Heart left ventricle (tissue), 16 donors: ENCODE measurements at regions not wholly inside any gene's neighbourhood (a gene's known extent, or its start where the extent isn't known, plus 50 kb on each side); places are given as distances from the start of the nearest gene placed in this dataset.
"Not testable (repeated sequence)": the region's sequence is repeated elsewhere in the genome, so short reads cannot be mapped to it uniquely, and the experiment has no call there.

Experiments
- ATAC-seq, 4 donors: fragments of 200-7000 bp; cut with Tn5 transposase; one replicate each; pipeline ENCODE4 v1.9.1; 2020 to 2022; ENCODE audit warnings: moderate library complexity in 4 of 4, mild to moderate bottlenecking in 3 of 4, moderate number of reproducible peaks in 1 of 4
- DNase-seq, 5 donors: peaks; one replicate each; pipeline ENCODE4 v3.0.0-alpha.2; 2020
- H3K27ac ChIP-seq, 12 donors: fragments of 200-600 bp; sonication (generic) in 4 of 12; one replicate each; pipeline versions ENCODE4 v1.5.0 to v1.8.0; 2016 to 2022; ENCODE audit warnings: mild to moderate bottlenecking in 2 of 12
- H3K27me3 ChIP-seq, 9 donors: fragments of 200-600 bp; sonication (generic) in 2 of 9; one replicate each; pipeline versions ENCODE4 v1.5.1 to v1.8.0; 2016 to 2022; ENCODE audit warnings: mild to moderate bottlenecking in 3 of 9
- H3K36me3 ChIP-seq, 9 donors: fragments of 200-600 bp; sonication (generic) in 2 of 9; one replicate each; pipeline versions ENCODE4 v1.5.0 to v1.8.0; 2018 to 2022; ENCODE audit warnings: mild to moderate bottlenecking in 2 of 9
- H3K4me1 ChIP-seq, 12 donors: fragments of 200-600 bp; sonication (generic) in 4 of 12; one replicate each; pipeline versions ENCODE4 v1.5.0 to v1.8.0; 2016 to 2022; ENCODE audit warnings: mild to moderate bottlenecking in 3 of 12
- H3K4me3 ChIP-seq, 12 donors: fragments of 200-600 bp; sonication (generic) in 4 of 12; one replicate each; pipeline versions ENCODE4 v1.5.0 to v1.8.0; 2017 to 2022; ENCODE audit warnings: mild to moderate bottlenecking in 9 of 12, moderate library complexity in 4 of 12
- H3K9me3 ChIP-seq, 12 donors: fragments of 200-600 bp; sonication (generic) in 4 of 12; one replicate each; pipeline versions ENCODE4 v1.5.0 to v1.8.0; 2016 to 2022; ENCODE audit warnings: mild to moderate bottlenecking in 1 of 12
- CTCF ChIP-seq, 12 donors: fragments of 200-600 bp; sonication (generic) in 4 of 12; IDR thresholded peaks; one replicate each; pipeline versions ENCODE4 v1.5.0 to v1.8.0; 2018 to 2022; ENCODE audit warnings: antibody characterized with exemption in 12 of 12, mild to moderate bottlenecking in 5 of 12
- POLR2A ChIP-seq, 2 donors: fragments of 450-650 bp; IDR thresholded peaks; one replicate each; pipeline ENCODE4 v1.6.1; 2017; ENCODE audit warnings: antibody characterized with exemption in 2 of 2, mild to moderate bottlenecking in 2 of 2, moderate library complexity in 2 of 2
- WGBS, 4 donors: extraction: QIAGEN DNeasy Blood & Tissue Kit in 2 of 4; methylation state at CpG; one replicate each; pipeline versions ENCODE4 v1.1.5 to v1.1.7; 2013 to 2018; 5-methylcytosine and 5-hydroxymethylcytosine counted together
- intact Hi-C, 10 donors: fragments of 100-400 bp; cut with DNase I; formaldehyde crosslinking; loops; one replicate each; pipeline versions ENCODE4 v1.11.1 to v1.14.2; 2022
- donor health status: ischemic (EF 13 %, LVEDD 7.1; RV severe dilation, severe dysfunction).
- donor health status: healthy with polysubstance abuse.
- donor health status: DM: no; HTN: yes; CAD: no.
- donor health status: DM: no; HTN: no; CAD: no.
- donor health status: ischemic (EF 25% LVEDD 6.9; RV normal size, moderate dysfunction).
- donor health status: ischemic (EF 25% LVEDD 5.7; RV mildly dilated, moderate dysfunction).
- donor health status: healthy.
- donor health status: DM: yes; HTN: yes; CAD: no.
- donor health status: ischemic (EF 35%, LVEDD 5.7; RV mildly dilated, moderate dysfunction).
- donor health status: nonischemic (EF 11% LVEDD 7.7; RV severe dilation, severe dysfunction).
- donor health status: DM: yes; HTN: yes; CAD: no.
- donor health status: PGD.
- donor health status: ischemic (EF 29% LVEDD 5.4; RV normal size, mild dysfunction).
- donor health status: nonischemic (EF 23%, LVEDD 6.1; RV moderate dilation, normal function).

GRCh38 chr9:61666849-61667371 is 477.1 kb downstream of the SPATA31A7 start:
- Histone ChIP-seq H3K27me3 (no peaks in the 10 kb centered on the region), H3K9me3 (no peaks in the 10 kb centered on the region), H3K4me1 (no peaks in the 10 kb centered on the region), H3K27ac (no peak overlapping the region), H3K36me3 (no peaks in the 10 kb centered on the region), H3K4me3 (no peak overlapping the region)
- ATAC-seq (no peak), DNase-seq (peak in 1 of 5 donors; percentile 5)
- intact Hi-C loops, result no loop called here
- TF ChIP-seq CTCF (IDR thresholded peaks at IDR 0.05) (no peak), POLR2A (IDR thresholded peaks at IDR 0.05) (no peak)
- 79 to 81% (median 81%) methylated on average over 26 of the region's 26 CpGs for WGBS, 4 donors

- intact Hi-C loops, result no loop called here
- no peak overlapping the region for H3K27ac ChIP-seq
- no peaks in the 10 kb centered on the region for H3K27me3 ChIP-seq
- WGBS, 4 donors, result 83 to 87% (median 86%) methylated on average over 25 to 37 of the region's 37 CpGs
- TF ChIP-seq POLR2A (IDR thresholded peaks at IDR 0.05), result no peak
- TF ChIP-seq CTCF (IDR thresholded peaks at IDR 0.05), result no peak
- H3K4me1 ChIP-seq, result no peaks in the 10 kb centered on the region
- DNase-seq, result peak in 1 of 5 donors; percentile 9
- no peaks in the 10 kb centered on the region for H3K36me3 ChIP-seq
- no peaks in the 10 kb centered on the region for H3K9me3 ChIP-seq
- no peak overlapping the region for H3K4me3 ChIP-seq
- no peak for ATAC-seq
Observed at GRCh38 chr9:61667559-61668121, 477.8 kb downstream of the SPATA31A7 start.

- H3K27me3 ChIP-seq, H3K9me3 ChIP-seq, H3K27ac ChIP-seq, H3K4me1 ChIP-seq, H3K4me3 ChIP-seq, intact Hi-C loops, ATAC-seq, H3K36me3 ChIP-seq: not testable (repeated sequence)
- WGBS, 4 donors, result 71 to 76% (median 75%) methylated on average over 18 of the region's 18 CpGs
- peak in 1 of 5 donors; percentile 20 for DNase-seq
Observed at GRCh38 chr9:61668201-61668600, 478.4 kb downstream of the SPATA31A7 start.

- no peaks in the 10 kb centered on the region for H3K9me3 ChIP-seq
- 77 to 81% (median 79%) methylated on average over 14 of the region's 14 CpGs for WGBS, 4 donors
- H3K4me3 ChIP-seq, result no peak overlapping the region
- H3K27ac ChIP-seq, result no peak overlapping the region
- ATAC-seq (no peak), DNase-seq (peak in 2 of 5 donors; percentile 7 to 20)
- intact Hi-C loops, result no loop called here
- H3K27me3 ChIP-seq, result no peaks in the 10 kb centered on the region
- no peaks in the 10 kb centered on the region for H3K36me3 ChIP-seq
- TF ChIP-seq CTCF (IDR thresholded peaks at IDR 0.05), result no peak
- no peaks in the 10 kb centered on the region for H3K4me1 ChIP-seq
Observed at GRCh38 chr9:61668846-61669245, 479.0 kb downstream of the SPATA31A7 start.

GRCh38 chr9:61669352-61669751 is 479.5 kb downstream of the SPATA31A7 start:
- H3K4me3 ChIP-seq, result no peak overlapping the region
- 73 to 77% (median 76%) methylated on average over 16 of the region's 16 CpGs for WGBS, 4 donors
- no peak overlapping the region for H3K27ac ChIP-seq
- H3K4me1 ChIP-seq, result no peaks in the 10 kb centered on the region
- H3K27me3 ChIP-seq, result no peaks in the 10 kb centered on the region
- TF ChIP-seq CTCF (IDR thresholded peaks at IDR 0.05), result no peak
- no peak for TF ChIP-seq POLR2A (IDR thresholded peaks at IDR 0.05)
- intact Hi-C loops, result no loop called here
- H3K9me3 ChIP-seq, result no peaks in the 10 kb centered on the region
- no peak for ATAC-seq
- no peaks in the 10 kb centered on the region for H3K36me3 ChIP-seq
- peak in 1 of 5 donors; percentile 2 for DNase-seq

GRCh38 chr9:61669831-61670505 is 480.1 kb downstream of the SPATA31A7 start:
- H3K36me3 ChIP-seq, H3K4me3 ChIP-seq, ATAC-seq, H3K27ac ChIP-seq, H3K4me1 ChIP-seq, H3K9me3 ChIP-seq, H3K27me3 ChIP-seq, intact Hi-C loops: not testable (repeated sequence)
- 72 to 81% (median 77%) methylated on average over 20 to 45 of the region's 45 CpGs for WGBS, 4 donors
- DNase-seq, result peak in 1 of 5 donors; percentile 33
